Smooth muscle cell (in vitro differentiated cells): ENCODE measurements at regions not wholly inside any gene's neighbourhood (a gene's known extent, or its start where the extent isn't known, plus 50 kb on each side); places are given as distances from the start of the nearest gene placed in this dataset.

ENCODE experiments used
- DNase-seq: peaks from one replicate; lab custom pipeline; 2025; ENCODE audit not compliant: unreplicated experiment; lab: John Stamatoyannopoulos, UW
- H2AFZ ChIP-seq: fragments of 200-600 bp; sonication (generic); 2 replicates; pipeline ENCODE4 v1.6.0; 2016; ENCODE audit warnings: antibody characterized with exemption, low read depth, mild to moderate bottlenecking
- H3F3A ChIP-seq: fragments of 200-600 bp; sonication (generic); 2 replicates; pipeline ENCODE4 v1.6.0; 2017; ENCODE audit warnings: antibody characterized with exemption, low read depth
- H3K27ac ChIP-seq: fragments of 200-600 bp; sonication (generic); 2 replicates; pipeline ENCODE4 v1.5.1; 2016; ENCODE audit warnings: low read depth, mild to moderate bottlenecking
- H3K27me3 ChIP-seq: fragments of 200-600 bp; sonication (generic); 2 replicates; pipeline ENCODE4 v1.6.1; 2016; ENCODE audit warnings: low read depth, mild to moderate bottlenecking
- H3K36me3 ChIP-seq: fragments of 200-600 bp; sonication (generic); 2 replicates; pipeline ENCODE4 v1.5.1; 2016; ENCODE audit warnings: low read depth
- H3K4me1 ChIP-seq: fragments of 200-600 bp; sonication (generic); 2 replicates; pipeline ENCODE4 v1.5.1; 2016; ENCODE audit warnings: low read depth
- H3K4me2 ChIP-seq: fragments of 200-600 bp; sonication (generic); 2 replicates; pipeline ENCODE4 v1.6.0; 2016; ENCODE audit warnings: mild to moderate bottlenecking
- H3K4me3 ChIP-seq: fragments of 200-600 bp; sonication (generic); 2 replicates; pipeline ENCODE4 v1.5.1; 2016; ENCODE audit warnings: mild to moderate bottlenecking
- H3K79me2 ChIP-seq: fragments of 200-600 bp; sonication (generic); 2 replicates; pipeline ENCODE4 v1.6.0; 2016; ENCODE audit warnings: low read depth, mild to moderate bottlenecking
- H3K9ac ChIP-seq: fragments of 200-600 bp; sonication (generic); 2 replicates; pipeline ENCODE4 v1.6.0; 2016; ENCODE audit warnings: low read depth
- H3K9me3 ChIP-seq: fragments of 200-600 bp; sonication (generic); replicated peaks from 2 replicates; pipeline ENCODE4 v1.5.1; 2016; ENCODE audit warnings: low read depth
- H4K20me1 ChIP-seq: fragments of 200-600 bp; sonication (generic); 2 replicates; pipeline ENCODE4 v1.6.0; 2016; ENCODE audit warnings: low read depth
- CTCF ChIP-seq: fragments of 200-600 bp; sonication (generic); IDR thresholded peaks from 2 replicates; pipeline ENCODE4 v1.5.1; 2017; ENCODE audit warnings: borderline replicate concordance, mild to moderate bottlenecking, antibody characterized with exemption; ENCODE audit not compliant: insufficient read depth, poor library complexity, severe bottlenecking
- WGBS: methylation state at CpG from one replicate; pipeline ENCODE4 v1.1.7; 2016; ENCODE audit warnings: low lambda C conversion rate; 5-methylcytosine and 5-hydroxymethylcytosine counted together

- no peak for DNase-seq
- no peaks in the 10 kb centered on the region for H3K27me3 ChIP-seq
- no peaks in the 10 kb centered on the region for H3K4me1 ChIP-seq
- no peak overlapping the region for H3K27ac ChIP-seq
- no peak overlapping the region for H3K4me3 ChIP-seq
- no peak overlapping the region for H2AFZ ChIP-seq
- no peak for TF ChIP-seq CTCF
- no peaks in the 10 kb centered on the region for H4K20me1 ChIP-seq
- H3F3A ChIP-seq = no peaks in the 10 kb centered on the region
- no peak overlapping the region for H3K9ac ChIP-seq
- H3K36me3 ChIP-seq = no peaks in the 10 kb centered on the region
- WGBS = 94% methylated on average over 10 of the region's 10 CpGs
- no peaks in the 10 kb centered on the region for H3K9me3 ChIP-seq
- no peaks in the 10 kb centered on the region for H3K79me2 ChIP-seq
- H3K4me2 ChIP-seq = no peak overlapping the region
Measured at GRCh38 chr18:77444385-77444784, 194.7 kb downstream of the GALR1 start.

GRCh38 chr18:77448046-77448445 is 198.4 kb downstream of the GALR1 start:
- Histone ChIP-seq H3K36me3 (no peaks in the 10 kb centered on the region), H3K9ac (no peak overlapping the region), H4K20me1 (no peaks in the 10 kb centered on the region), H2AFZ (no peak overlapping the region), H3K4me3 (no peak overlapping the region), H3F3A (no peaks in the 10 kb centered on the region), H3K4me1 (no peaks in the 10 kb centered on the region), H3K9me3 (no peaks in the 10 kb centered on the region), H3K27ac (no peak overlapping the region), H3K79me2 (no peaks in the 10 kb centered on the region), H3K27me3 (no peaks in the 10 kb centered on the region), H3K4me2 (no peak overlapping the region)
- no peak for DNase-seq
- no peak for TF ChIP-seq CTCF
- 66% methylated on average over 6 of the region's 6 CpGs for WGBS

- Histone ChIP-seq H3K36me3 (no peaks in the 10 kb centered on the region), H3K27me3 (no peaks in the 10 kb centered on the region), H3K4me3 (no peak overlapping the region), H3F3A (no peaks in the 10 kb centered on the region), H3K4me2 (no peak overlapping the region), H3K79me2 (no peaks in the 10 kb centered on the region), H2AFZ (no peak overlapping the region), H3K4me1 (no peaks in the 10 kb centered on the region), H4K20me1 (no peaks in the 10 kb centered on the region), H3K9me3 (no peaks in the 10 kb centered on the region), H3K9ac (no peak overlapping the region), H3K27ac (no peak overlapping the region)
- TF ChIP-seq CTCF = no peak
- WGBS = 94% methylated on average over 2 of the region's 2 CpGs
- no peak for DNase-seq
Measured at GRCh38 chr18:77455004-77455403, 205.4 kb downstream of the GALR1 start.

- no peaks in the 10 kb centered on the region for H4K20me1 ChIP-seq
- no peak overlapping the region for H3K4me2 ChIP-seq
- H3K4me1 ChIP-seq = no peaks in the 10 kb centered on the region
- no peaks in the 10 kb centered on the region for H3K27me3 ChIP-seq
- H3F3A ChIP-seq = no peaks in the 10 kb centered on the region
- TF ChIP-seq CTCF = no peak
- no peak overlapping the region for H2AFZ ChIP-seq
- no peak for DNase-seq
- H3K4me3 ChIP-seq = no peak overlapping the region
- H3K79me2 ChIP-seq = no peaks in the 10 kb centered on the region
- no peak overlapping the region for H3K9ac ChIP-seq
- no peak overlapping the region for H3K27ac ChIP-seq
- WGBS = 87% methylated on average over 3 of the region's 3 CpGs
- H3K9me3 ChIP-seq = no peaks in the 10 kb centered on the region
- no peaks in the 10 kb centered on the region for H3K36me3 ChIP-seq
Measured at GRCh38 chr18:77457681-77458080, 208.0 kb downstream of the GALR1 start.
